HL-60 (cell line): ENCODE measurements at regions not wholly inside any gene's neighbourhood (a gene's known extent, or its start where the extent isn't known, plus 50 kb on each side); places are given as distances from the start of the nearest gene placed in this dataset.

ENCODE experiments used
- DNase-seq, 2 experiments: peaks; one replicate each; pipeline ENCODE4 v3.0.0-alpha.2; 2010 to 2020; ENCODE audit warnings: low read depth in 1 of 2, low spot score in 1 of 2
- H3K27ac ChIP-seq: fragments of 250-450 bp; sonication (Bioruptor Pico); replicated peaks from 2 replicates; pipeline ENCODE4 v1.5.1; 2020; ENCODE audit warnings: mild to moderate bottlenecking, moderate library complexity
- H3K27me3 ChIP-seq: fragments of 250-450 bp; sonication (Bioruptor Pico); 2 replicates; pipeline ENCODE4 v1.5.1; 2021; ENCODE audit warnings: mild to moderate bottlenecking, moderate library complexity; ENCODE audit not compliant: insufficient read depth, poor library complexity, severe bottlenecking
- H3K4me3 ChIP-seq: replicated peaks from 2 replicates; pipeline ENCODE4 v1.5.1; 2011; ENCODE audit warnings: mild to moderate bottlenecking, control low read depth, low read length; ENCODE audit not compliant: insufficient read depth
- CTCF ChIP-seq: IDR thresholded peaks from one replicate; pipeline ENCODE4 v1.5.1; 2011; ENCODE audit warnings: low read length, control low read depth, inconsistent platforms; ENCODE audit not compliant: insufficient read depth
- GABPA ChIP-seq: IDR thresholded peaks from 2 replicates; pipeline ENCODE4 v1.6.1; 2012; ENCODE audit warnings: low read depth
- POLR2AphosphoS5 ChIP-seq: IDR thresholded peaks from 2 replicates; pipeline ENCODE4 v1.6.1; 2012; ENCODE audit warnings: low read depth
- REST ChIP-seq: IDR thresholded peaks from 2 replicates; pipeline ENCODE4 v1.6.1; 2012; ENCODE audit warnings: low read depth; ENCODE audit not compliant: insufficient replicate concordance
- SPI1 ChIP-seq: IDR thresholded peaks from 2 replicates; pipeline ENCODE4 v1.6.1; 2012; ENCODE audit warnings: low read depth, mild to moderate bottlenecking, borderline replicate concordance

- Histone ChIP-seq H3K27me3 (no peaks in the 10 kb centered on the region), H3K27ac (no peak overlapping the region), H3K4me3 (no peak overlapping the region)
- no peak for DNase-seq
- TF ChIP-seq SPI1 = no peak
- TF ChIP-seq REST = no peak
- no peak for TF ChIP-seq POLR2AphosphoS5
- TF ChIP-seq GABPA = no peak
- TF ChIP-seq CTCF = no peak
Measured at GRCh38 chr13:62564770-62565169, 1149.1 kb upstream of the PCDH20 start.

GRCh38 chr13:62563251-62563650, 1147.6 kb upstream of the PCDH20 start:
- no peak for DNase-seq
- no peak for TF ChIP-seq REST
- TF ChIP-seq CTCF = no peak
- TF ChIP-seq POLR2AphosphoS5 = no peak
- TF ChIP-seq SPI1 = no peak
- TF ChIP-seq GABPA = no peak
- no peak overlapping the region for H3K4me3 ChIP-seq
- no peak overlapping the region for H3K27ac ChIP-seq
- no peaks in the 10 kb centered on the region for H3K27me3 ChIP-seq

GRCh38 chr13:62556978-62557377, 1141.3 kb upstream of the PCDH20 start:
- no peaks in the 10 kb centered on the region for H3K27me3 ChIP-seq
- DNase-seq = no peak
- no peak overlapping the region for H3K27ac ChIP-seq
- H3K4me3 ChIP-seq = no peak overlapping the region
- TF ChIP-seq CTCF = no peak
- TF ChIP-seq GABPA = no peak
- no peak for TF ChIP-seq SPI1
- no peak for TF ChIP-seq REST
- no peak for TF ChIP-seq POLR2AphosphoS5
